DND-41 (cell line): ENCODE measurements at regions not wholly inside any gene's neighbourhood (a gene's known extent, or its start where the extent isn't known, plus 50 kb on each side); places are given as distances from the start of the nearest gene placed in this dataset.

Source experiments
- ATAC-seq: fragments of 200-7000 bp; cut with Tn5 transposase; 3 replicates; pipeline ENCODE4 v1.9.1; 2021; ENCODE audit warnings: low read depth; ENCODE audit not compliant: insufficient read depth
- DNase-seq: peaks from one replicate; pipeline ENCODE4 v3.0.0-alpha.2; 2020
- H2AFZ ChIP-seq: 2 replicates; pipeline ENCODE4 v1.6.0; 2012; ENCODE audit warnings: low read depth, low read length
- H3K27ac ChIP-seq: 2 replicates; pipeline ENCODE4 v1.5.1; 2012; ENCODE audit warnings: low read length, inconsistent platforms
- H3K27me3 ChIP-seq: fragments of 200-600 bp; sonication (generic); 2 replicates; pipeline ENCODE4 v1.6.0; 2012; ENCODE audit warnings: low read length, mild to moderate bottlenecking, inconsistent platforms; ENCODE audit not compliant: insufficient read depth, poor library complexity
- H3K36me3 ChIP-seq: 2 replicates; pipeline ENCODE4 v1.5.1; 2012; ENCODE audit warnings: low read length, inconsistent platforms; ENCODE audit not compliant: insufficient read depth
- H3K4me1 ChIP-seq: 2 replicates; pipeline ENCODE4 v1.5.1; 2012; ENCODE audit warnings: mild to moderate bottlenecking, low read length; ENCODE audit not compliant: insufficient read depth
- H3K4me2 ChIP-seq: 2 replicates; pipeline ENCODE4 v1.6.0; 2012; ENCODE audit warnings: mild to moderate bottlenecking, moderate library complexity, low read length, inconsistent platforms; ENCODE audit not compliant: insufficient read depth
- H3K4me3 ChIP-seq, 2 experiments: fragments of 200-600 bp in 1 of 2; shearing (Covaris generic) in 1 of 2; 2 replicates each; pipeline ENCODE4 v1.5.1; 2012 to 2016; ENCODE audit warnings: inconsistent platforms in 2 of 2, low read length in 2 of 2, mild to moderate bottlenecking in 2 of 2, low read depth in 1 of 2, moderate library complexity in 1 of 2
- H3K79me2 ChIP-seq: 2 replicates; pipeline ENCODE4 v1.6.0; 2012; ENCODE audit warnings: low read length, inconsistent platforms; ENCODE audit not compliant: insufficient read depth
- H3K9ac ChIP-seq: 2 replicates; pipeline ENCODE4 v1.6.0; 2012; ENCODE audit warnings: low read depth, mild to moderate bottlenecking, inconsistent platforms, low read length, moderate library complexity
- H3K9me3 ChIP-seq: 2 replicates; pipeline ENCODE4 v1.5.1; 2012; ENCODE audit warnings: low read length, moderate library complexity, mild to moderate bottlenecking, inconsistent platforms; ENCODE audit not compliant: insufficient read depth, severe bottlenecking
- H4K20me1 ChIP-seq: 2 replicates; pipeline ENCODE4 v1.6.0; 2012; ENCODE audit warnings: low read length; ENCODE audit not compliant: insufficient read depth
- EZH2 ChIP-seq: IDR thresholded peaks from 3 replicates; pipeline ENCODE4 v1.6.1; 2012; ENCODE audit warnings: borderline replicate concordance, low read depth, mild to moderate bottlenecking, moderate library complexity, low read length, inconsistent platforms; ENCODE audit not compliant: severe bottlenecking
- TF ChIP-seq, protein P1 (sequence below): IDR thresholded peaks from 2 replicates; pipeline ENCODE4 v1.5.1; 2012; ENCODE audit warnings: borderline replicate concordance, low read length, moderate library complexity, mild to moderate bottlenecking; ENCODE audit not compliant: poor library complexity, severe bottlenecking; ENCODE audit errors: extremely low read depth

DNA sequence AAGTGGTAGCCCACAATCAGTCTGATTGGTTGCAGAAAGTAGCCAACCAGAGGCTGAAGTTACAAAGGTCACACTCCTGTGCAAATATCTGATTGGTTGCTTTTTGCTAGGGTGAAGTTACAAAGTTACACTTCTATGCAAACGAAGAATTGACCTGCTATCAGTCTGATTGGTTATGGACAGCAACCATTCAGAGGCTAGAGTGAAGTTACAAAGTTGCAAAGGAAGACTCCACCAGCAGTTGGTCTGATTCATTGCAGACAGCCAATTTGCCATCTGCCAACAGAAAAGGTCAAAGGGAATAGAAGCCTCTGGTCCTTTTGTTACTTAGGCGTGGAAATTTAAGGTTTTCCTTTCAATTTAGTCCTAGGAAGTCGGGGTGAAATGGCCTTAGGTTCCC is 377.7 kb downstream of the PRDM5 start:
- Histone ChIP-seq H3K4me1 (no peaks in the 10 kb centered on the region), H3K4me3 (no peak overlapping the region), H3K9me3 (no peaks in the 10 kb centered on the region), H3K79me2 (no peaks in the 10 kb centered on the region), H3K9ac (no peak overlapping the region), H3K27ac (no peak overlapping the region), H3K27me3 (no peaks in the 10 kb centered on the region), H3K36me3 (no peaks in the 10 kb centered on the region), H3K4me2 (no peak overlapping the region), H2AFZ (no peak overlapping the region), H4K20me1 (no peaks in the 10 kb centered on the region)
- TF ChIP-seq, protein P1, sequence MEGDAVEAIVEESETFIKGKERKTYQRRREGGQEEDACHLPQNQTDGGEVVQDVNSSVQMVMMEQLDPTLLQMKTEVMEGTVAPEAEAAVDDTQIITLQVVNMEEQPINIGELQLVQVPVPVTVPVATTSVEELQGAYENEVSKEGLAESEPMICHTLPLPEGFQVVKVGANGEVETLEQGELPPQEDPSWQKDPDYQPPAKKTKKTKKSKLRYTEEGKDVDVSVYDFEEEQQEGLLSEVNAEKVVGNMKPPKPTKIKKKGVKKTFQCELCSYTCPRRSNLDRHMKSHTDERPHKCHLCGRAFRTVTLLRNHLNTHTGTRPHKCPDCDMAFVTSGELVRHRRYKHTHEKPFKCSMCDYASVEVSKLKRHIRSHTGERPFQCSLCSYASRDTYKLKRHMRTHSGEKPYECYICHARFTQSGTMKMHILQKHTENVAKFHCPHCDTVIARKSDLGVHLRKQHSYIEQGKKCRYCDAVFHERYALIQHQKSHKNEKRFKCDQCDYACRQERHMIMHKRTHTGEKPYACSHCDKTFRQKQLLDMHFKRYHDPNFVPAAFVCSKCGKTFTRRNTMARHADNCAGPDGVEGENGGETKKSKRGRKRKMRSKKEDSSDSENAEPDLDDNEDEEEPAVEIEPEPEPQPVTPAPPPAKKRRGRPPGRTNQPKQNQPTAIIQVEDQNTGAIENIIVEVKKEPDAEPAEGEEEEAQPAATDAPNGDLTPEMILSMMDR, result no peak
- TF ChIP-seq EZH2, result no peak
- ATAC-seq (no peak), DNase-seq (no peak)

DNA sequence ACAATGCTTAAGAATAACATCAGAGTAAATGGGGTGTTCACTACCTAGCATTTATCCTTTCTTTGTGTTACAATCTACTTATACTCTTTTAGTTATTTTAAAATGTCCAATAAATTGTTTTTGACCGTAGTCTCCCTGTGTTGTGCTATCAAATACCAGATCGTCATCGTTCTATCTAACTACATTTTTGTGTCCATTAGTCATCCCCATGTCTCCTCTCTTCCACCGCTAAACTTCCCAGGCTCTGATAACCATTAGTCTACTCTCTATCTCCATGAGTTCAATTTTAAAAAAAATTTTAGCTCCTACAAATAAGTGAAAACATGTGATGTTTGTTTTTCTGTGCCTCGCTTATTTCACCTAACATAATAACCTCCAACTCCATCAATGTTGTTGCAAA is 381.9 kb downstream of the PRDM5 start:
- Histone ChIP-seq H2AFZ (no peak overlapping the region), H3K27ac (no peak overlapping the region), H3K9ac (no peak overlapping the region), H3K4me1 (no peaks in the 10 kb centered on the region), H3K79me2 (no peaks in the 10 kb centered on the region), H3K4me3 (no peak overlapping the region), H3K27me3 (no peaks in the 10 kb centered on the region), H3K4me2 (no peak overlapping the region), H3K36me3 (no peaks in the 10 kb centered on the region), H4K20me1 (no peaks in the 10 kb centered on the region), H3K9me3 (no peaks in the 10 kb centered on the region)
- ATAC-seq (no peak), DNase-seq (no peak)
- TF ChIP-seq EZH2, result no peak
- TF ChIP-seq, protein P1, result no peak

DNA sequence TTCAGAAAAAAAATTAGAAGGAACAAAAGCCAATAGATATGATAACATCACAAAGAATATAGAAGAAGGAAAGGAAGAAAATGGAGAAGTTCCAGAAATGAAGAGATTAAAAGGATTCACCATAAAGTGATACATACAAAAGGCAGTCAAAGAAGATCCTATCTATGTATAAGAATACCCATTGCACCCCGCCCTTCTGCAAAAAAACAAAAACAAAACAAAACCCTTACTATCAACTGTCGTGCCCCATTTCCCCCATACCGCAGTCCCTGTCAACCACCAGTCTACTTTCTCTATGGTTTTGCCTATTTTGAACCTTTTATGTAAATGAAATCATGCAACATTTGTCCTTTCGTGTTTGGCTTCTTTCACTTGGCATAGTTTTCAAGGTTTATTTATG is 385.6 kb downstream of the PRDM5 start:
- Histone ChIP-seq H3K4me3 (no peak overlapping the region), H3K36me3 (no peaks in the 10 kb centered on the region), H3K27me3 (no peaks in the 10 kb centered on the region), H3K79me2 (no peaks in the 10 kb centered on the region), H3K4me1 (no peaks in the 10 kb centered on the region), H3K27ac (no peak overlapping the region), H3K4me2 (no peak overlapping the region), H3K9me3 (no peaks in the 10 kb centered on the region), H3K9ac (no peak overlapping the region), H2AFZ (no peak overlapping the region), H4K20me1 (no peaks in the 10 kb centered on the region)
- ATAC-seq (no peak), DNase-seq (no peak)
- no peak for TF ChIP-seq EZH2
- TF ChIP-seq, protein P1, result no peak

DNA sequence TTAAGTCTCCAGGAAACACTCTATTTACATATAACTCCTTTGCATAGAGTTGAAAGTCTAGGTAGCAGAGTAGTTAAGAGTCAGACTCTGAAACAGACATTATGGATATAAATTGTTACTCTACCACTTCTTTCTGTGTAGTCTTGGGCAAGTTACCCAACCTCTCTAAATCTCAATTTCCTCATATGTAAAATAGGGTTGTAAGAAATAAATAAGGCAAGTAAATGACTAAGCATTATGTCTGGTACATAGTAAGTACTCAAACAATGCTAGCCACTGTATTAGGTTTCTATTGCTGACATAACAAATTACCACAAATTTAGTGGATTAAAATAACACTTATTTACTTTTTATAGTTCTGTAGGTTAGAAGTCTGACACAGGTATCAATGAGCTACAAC is 394.1 kb downstream of the PRDM5 start:
- no peaks in the 10 kb centered on the region for H3K79me2 ChIP-seq
- H3K9ac ChIP-seq, result no peak overlapping the region
- H2AFZ ChIP-seq, result no peak overlapping the region
- no peak overlapping the region for H3K4me3 ChIP-seq
- DNase-seq, result no peak
- no peak overlapping the region for H3K27ac ChIP-seq
- no peaks in the 10 kb centered on the region for H3K27me3 ChIP-seq
- H4K20me1 ChIP-seq, result no peaks in the 10 kb centered on the region
- no peak for TF ChIP-seq EZH2
- TF ChIP-seq, protein P1, result no peak
- H3K4me2 ChIP-seq, result no peak overlapping the region
- H3K4me1 ChIP-seq, result no peaks in the 10 kb centered on the region
- H3K36me3 ChIP-seq, result no peaks in the 10 kb centered on the region
- no peak for ATAC-seq
- no peaks in the 10 kb centered on the region for H3K9me3 ChIP-seq
